Peyer's patch (tissue), 4 donors: ENCODE measurements at regions not wholly inside any gene's neighbourhood (a gene's known extent, or its start where the extent isn't known, plus 50 kb on each side); places are given as distances from the start of the nearest gene placed in this dataset.
A peak's percentile ranks its signal among the peaks of the same experiment; 100 is the strongest.

Experiments
- DNase-seq, 3 donors: peaks; one replicate each; pipeline ENCODE4 v3.0.0-alpha.2; 2017 to 2019
- H3K27ac ChIP-seq, 4 donors: fragments of 200-600 bp; sonication (generic); one replicate each; pipeline ENCODE4 v1.5.1; 2016 to 2019
- H3K27me3 ChIP-seq, 2 donors: fragments of 200-600 bp; sonication (generic); one replicate each; pipeline ENCODE4 v1.5.1; 2019
- H3K36me3 ChIP-seq, 3 donors: fragments of 200-600 bp; sonication (generic); one replicate each; pipeline ENCODE4 v1.5.1; 2016 to 2019
- H3K4me1 ChIP-seq, 4 donors: fragments of 200-600 bp; sonication (generic); one replicate each; pipeline ENCODE4 v1.5.1; 2016 to 2019
- H3K4me3 ChIP-seq, 4 donors: fragments of 200-600 bp; sonication (generic); 1 replicate in 3 of 4; 2 replicates in 1 of 4; pipeline ENCODE4 v1.5.1; 2016 to 2019; ENCODE audit warnings: mild to moderate bottlenecking in 1 of 4
- H3K9me3 ChIP-seq, 4 donors: fragments of 200-600 bp; sonication (generic); one replicate each; pipeline ENCODE4 v1.5.1; 2016 to 2019; ENCODE audit warnings: mild to moderate bottlenecking in 1 of 4
- CTCF ChIP-seq, 6 experiments: fragments of 450-650 bp in 4 of 6; fragments of 200-600 bp in 2 of 6; sonication (generic) in 1 of 6; IDR thresholded peaks; one replicate each; pipeline ENCODE4 v1.5.1; 2017 to 2019; ENCODE audit warnings: antibody characterized with exemption in 6 of 6, mild to moderate bottlenecking in 3 of 6, moderate library complexity in 1 of 6
- POLR2A ChIP-seq, 2 donors: fragments of 450-650 bp; IDR thresholded peaks; one replicate each; pipeline ENCODE4 v1.5.1; 2017; ENCODE audit warnings: antibody characterized with exemption in 2 of 2, mild to moderate bottlenecking in 2 of 2, moderate library complexity in 2 of 2

GRCh38 chr18:59777636-59778035 is 80.4 kb upstream of the CCBE1 start:
- TF ChIP-seq POLR2A (IDR thresholded peaks at IDR 0.05) (no peak), CTCF (IDR thresholded peaks at IDR 0.05) (no peak)
- Histone ChIP-seq H3K9me3 (no peaks in the 10 kb centered on the region), H3K4me3 (no peak overlapping the region), H3K36me3 (no peaks in the 10 kb centered on the region), H3K27me3 (no peaks in the 10 kb centered on the region), H3K4me1 (no peaks in the 10 kb centered on the region), H3K27ac (no peak overlapping the region)
- DNase-seq = no peak

- H3K27me3 ChIP-seq = no peaks in the 10 kb centered on the region
- no peak for TF ChIP-seq POLR2A (IDR thresholded peaks at IDR 0.05)
- TF ChIP-seq CTCF (IDR thresholded peaks at IDR 0.05) = no peak
- H3K9me3 ChIP-seq = no peaks in the 10 kb centered on the region
- peak overlapping the region in 1 of 4 donors; percentile 21 for H3K27ac ChIP-seq
- no peaks in the 10 kb centered on the region for H3K36me3 ChIP-seq
- no peaks in the 10 kb centered on the region for H3K4me1 ChIP-seq
- DNase-seq = no peak
- H3K4me3 ChIP-seq = no peak overlapping the region
Measured at GRCh38 chr18:59769129-59769865, 72.1 kb upstream of the CCBE1 start.

GRCh38 chr18:59768409-59768808 is 71.2 kb upstream of the CCBE1 start:
- TF ChIP-seq POLR2A (IDR thresholded peaks at IDR 0.05) (no peak), CTCF (IDR thresholded peaks at IDR 0.05) (no peak)
- Histone ChIP-seq H3K27ac (no peak overlapping the region), H3K27me3 (no peaks in the 10 kb centered on the region), H3K36me3 (no peaks in the 10 kb centered on the region), H3K9me3 (no peaks in the 10 kb centered on the region), H3K4me1 (no peaks in the 10 kb centered on the region), H3K4me3 (no peak overlapping the region)
- DNase-seq = no peak

DNA sequence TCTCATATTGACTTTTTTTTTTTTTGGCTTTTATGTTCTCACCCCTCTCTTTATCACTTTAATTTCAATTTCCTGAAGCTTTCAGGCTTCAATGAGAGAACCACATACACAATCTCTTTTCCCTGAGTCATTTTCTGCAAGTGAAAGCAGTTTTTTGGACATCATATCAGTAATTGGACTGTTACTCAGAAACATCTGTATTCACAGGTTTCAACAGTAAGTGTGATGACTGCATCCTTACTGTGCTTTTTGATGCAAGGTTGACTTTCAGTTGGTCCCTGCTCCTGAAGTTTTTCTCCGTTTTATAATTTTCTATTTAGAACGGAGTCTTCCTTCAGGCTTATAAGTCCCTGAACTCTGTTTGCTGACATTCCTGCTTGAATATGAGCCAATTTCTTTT is 70.5 kb upstream of the CCBE1 start:
- no peak overlapping the region for H3K4me3 ChIP-seq
- no peaks in the 10 kb centered on the region for H3K4me1 ChIP-seq
- no peaks in the 10 kb centered on the region for H3K36me3 ChIP-seq
- TF ChIP-seq POLR2A (IDR thresholded peaks at IDR 0.05) (no peak), CTCF (IDR thresholded peaks at IDR 0.05) (no peak)
- DNase-seq = no peak
- no peaks in the 10 kb centered on the region for H3K9me3 ChIP-seq
- no peak overlapping the region for H3K27ac ChIP-seq
- no peaks in the 10 kb centered on the region for H3K27me3 ChIP-seq

- H3K9me3 ChIP-seq = no peaks in the 10 kb centered on the region
- TF ChIP-seq CTCF (IDR thresholded peaks at IDR 0.05) = no peak
- TF ChIP-seq POLR2A (IDR thresholded peaks at IDR 0.05) = no peak
- H3K4me1 ChIP-seq = no peaks in the 10 kb centered on the region
- no peak overlapping the region for H3K4me3 ChIP-seq
- no peak for DNase-seq
- no peaks in the 10 kb centered on the region for H3K36me3 ChIP-seq
- no peaks in the 10 kb centered on the region for H3K27me3 ChIP-seq
- no peak overlapping the region for H3K27ac ChIP-seq
Measured at GRCh38 chr18:59765343-59765742, 68.1 kb upstream of the CCBE1 start.

DNA sequence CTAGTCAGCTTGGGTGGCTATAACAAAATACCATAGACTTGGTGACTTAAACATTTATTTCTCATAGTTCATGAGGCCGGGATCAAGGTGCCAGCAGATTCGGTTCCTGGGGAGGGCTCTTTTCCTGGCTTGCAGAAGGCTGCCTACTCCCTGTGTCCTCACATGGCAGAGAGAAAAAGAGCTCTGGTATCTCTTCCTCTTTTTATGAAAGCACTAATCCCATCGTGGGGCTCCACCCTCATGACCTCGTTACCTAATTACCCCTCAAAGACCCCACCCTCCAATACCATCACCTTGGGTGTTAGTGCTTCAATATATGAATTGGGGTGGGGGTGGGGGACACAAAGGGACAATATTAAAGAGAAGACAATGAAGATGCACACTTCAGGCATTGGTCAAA is 67.1 kb upstream of the CCBE1 start:
- Histone ChIP-seq H3K27ac (no peak overlapping the region), H3K4me3 (no peak overlapping the region), H3K36me3 (no peaks in the 10 kb centered on the region), H3K4me1 (no peaks in the 10 kb centered on the region), H3K9me3 (no peaks in the 10 kb centered on the region), H3K27me3 (no peaks in the 10 kb centered on the region)
- TF ChIP-seq CTCF (IDR thresholded peaks at IDR 0.05) (no peak), POLR2A (IDR thresholded peaks at IDR 0.05) (no peak)
- no peak for DNase-seq
